ENCODE measurements at regions not wholly inside any gene's neighbourhood (a gene's known extent, or its start where the extent isn't known, plus 50 kb on each side); places are given as distances from the start of the nearest gene placed in this dataset.

DNA sequence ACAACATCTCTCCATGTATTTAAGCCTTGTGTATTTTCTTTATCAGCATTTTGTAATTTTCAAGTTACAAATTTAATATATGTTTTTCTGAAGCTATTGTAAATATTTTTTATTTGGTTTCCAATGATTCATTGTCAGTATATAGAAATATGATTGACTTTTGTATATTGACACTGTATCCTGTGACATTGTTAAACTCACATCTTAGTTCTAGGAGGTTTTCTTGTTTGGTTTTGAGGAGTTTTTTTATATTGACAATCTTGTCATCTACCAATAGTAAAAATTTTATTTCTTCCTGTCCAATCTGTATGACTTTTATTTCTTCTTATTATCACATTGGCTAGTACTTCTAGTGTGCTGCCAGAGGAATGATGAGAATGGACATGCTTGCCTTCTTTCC lies 393.7 kb downstream of the GPAM start:
- POLR2A ChIA-PET, result no interaction called here
- Mint-ChIP-seq H3K4me3 (no peak overlapping the region), H3K9me3 (peaks cover 6% of the 10 kb centered on the region), H3K4me1 (peaks cover 12% of the 10 kb centered on the region), H3K27ac (no peak overlapping the region), H3K36me3 (no peaks in the 10 kb centered on the region), H3K27me3 (ENCODE audit: low read depth) (no peaks in the 10 kb centered on the region)
- ATAC-seq (no peak), DNase-seq (ENCODE audit: low spot score) (no peak)
- TF ChIP-seq CBFB (CRISPR knock-in tag; IDR thresholded peaks at IDR 0.05; ENCODE audit: low read depth), result no peak
- TF ChIP-seq, protein P1, sequence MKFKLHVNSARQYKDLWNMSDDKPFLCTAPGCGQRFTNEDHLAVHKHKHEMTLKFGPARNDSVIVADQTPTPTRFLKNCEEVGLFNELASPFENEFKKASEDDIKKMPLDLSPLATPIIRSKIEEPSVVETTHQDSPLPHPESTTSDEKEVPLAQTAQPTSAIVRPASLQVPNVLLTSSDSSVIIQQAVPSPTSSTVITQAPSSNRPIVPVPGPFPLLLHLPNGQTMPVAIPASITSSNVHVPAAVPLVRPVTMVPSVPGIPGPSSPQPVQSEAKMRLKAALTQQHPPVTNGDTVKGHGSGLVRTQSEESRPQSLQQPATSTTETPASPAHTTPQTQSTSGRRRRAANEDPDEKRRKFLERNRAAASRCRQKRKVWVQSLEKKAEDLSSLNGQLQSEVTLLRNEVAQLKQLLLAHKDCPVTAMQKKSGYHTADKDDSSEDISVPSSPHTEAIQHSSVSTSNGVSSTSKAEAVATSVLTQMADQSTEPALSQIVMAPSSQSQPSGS (CRISPR knock-in tag; IDR thresholded peaks at IDR 0.05; ENCODE audit: borderline replicate concordance, low read depth), result no peak
- TF ChIP-seq, protein P2, sequence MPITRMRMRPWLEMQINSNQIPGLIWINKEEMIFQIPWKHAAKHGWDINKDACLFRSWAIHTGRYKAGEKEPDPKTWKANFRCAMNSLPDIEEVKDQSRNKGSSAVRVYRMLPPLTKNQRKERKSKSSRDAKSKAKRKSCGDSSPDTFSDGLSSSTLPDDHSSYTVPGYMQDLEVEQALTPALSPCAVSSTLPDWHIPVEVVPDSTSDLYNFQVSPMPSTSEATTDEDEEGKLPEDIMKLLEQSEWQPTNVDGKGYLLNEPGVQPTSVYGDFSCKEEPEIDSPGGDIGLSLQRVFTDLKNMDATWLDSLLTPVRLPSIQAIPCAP (CRISPR knock-in tag; IDR thresholded peaks at IDR 0.05), result no peak
- TF ChIP-seq SP1 (CRISPR knock-in tag; conservative IDR thresholded peaks at IDR 0.05), result no peak
- TF ChIP-seq, protein P3, sequence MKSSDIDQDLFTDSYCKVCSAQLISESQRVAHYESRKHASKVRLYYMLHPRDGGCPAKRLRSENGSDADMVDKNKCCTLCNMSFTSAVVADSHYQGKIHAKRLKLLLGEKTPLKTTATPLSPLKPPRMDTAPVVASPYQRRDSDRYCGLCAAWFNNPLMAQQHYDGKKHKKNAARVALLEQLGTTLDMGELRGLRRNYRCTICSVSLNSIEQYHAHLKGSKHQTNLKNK (CRISPR knock-in tag; IDR thresholded peaks at IDR 0.05), result no peak
- TF ChIP-seq ZNF232 (CRISPR knock-in tag; IDR thresholded peaks at IDR 0.05), result no peak
- TF ChIP-seq, protein P4, sequence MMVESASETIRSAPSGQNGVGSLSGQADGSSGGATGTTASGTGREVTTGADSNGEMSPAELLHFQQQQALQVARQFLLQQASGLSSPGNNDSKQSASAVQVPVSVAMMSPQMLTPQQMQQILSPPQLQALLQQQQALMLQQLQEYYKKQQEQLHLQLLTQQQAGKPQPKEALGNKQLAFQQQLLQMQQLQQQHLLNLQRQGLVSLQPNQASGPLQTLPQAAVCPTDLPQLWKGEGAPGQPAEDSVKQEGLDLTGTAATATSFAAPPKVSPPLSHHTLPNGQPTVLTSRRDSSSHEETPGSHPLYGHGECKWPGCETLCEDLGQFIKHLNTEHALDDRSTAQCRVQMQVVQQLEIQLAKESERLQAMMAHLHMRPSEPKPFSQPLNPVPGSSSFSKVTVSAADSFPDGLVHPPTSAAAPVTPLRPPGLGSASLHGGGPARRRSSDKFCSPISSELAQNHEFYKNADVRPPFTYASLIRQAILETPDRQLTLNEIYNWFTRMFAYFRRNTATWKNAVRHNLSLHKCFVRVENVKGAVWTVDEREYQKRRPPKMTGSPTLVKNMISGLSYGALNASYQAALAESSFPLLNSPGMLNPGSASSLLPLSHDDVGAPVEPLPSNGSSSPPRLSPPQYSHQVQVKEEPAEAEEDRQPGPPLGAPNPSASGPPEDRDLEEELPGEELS (CRISPR knock-in tag; IDR thresholded peaks at IDR 0.05), result no peak
- no peak for TF ChIP-seq SMAD3 (CRISPR knock-in tag; IDR thresholded peaks at IDR 0.05; ENCODE audit: borderline replicate concordance)
- TF ChIP-seq, protein P5, sequence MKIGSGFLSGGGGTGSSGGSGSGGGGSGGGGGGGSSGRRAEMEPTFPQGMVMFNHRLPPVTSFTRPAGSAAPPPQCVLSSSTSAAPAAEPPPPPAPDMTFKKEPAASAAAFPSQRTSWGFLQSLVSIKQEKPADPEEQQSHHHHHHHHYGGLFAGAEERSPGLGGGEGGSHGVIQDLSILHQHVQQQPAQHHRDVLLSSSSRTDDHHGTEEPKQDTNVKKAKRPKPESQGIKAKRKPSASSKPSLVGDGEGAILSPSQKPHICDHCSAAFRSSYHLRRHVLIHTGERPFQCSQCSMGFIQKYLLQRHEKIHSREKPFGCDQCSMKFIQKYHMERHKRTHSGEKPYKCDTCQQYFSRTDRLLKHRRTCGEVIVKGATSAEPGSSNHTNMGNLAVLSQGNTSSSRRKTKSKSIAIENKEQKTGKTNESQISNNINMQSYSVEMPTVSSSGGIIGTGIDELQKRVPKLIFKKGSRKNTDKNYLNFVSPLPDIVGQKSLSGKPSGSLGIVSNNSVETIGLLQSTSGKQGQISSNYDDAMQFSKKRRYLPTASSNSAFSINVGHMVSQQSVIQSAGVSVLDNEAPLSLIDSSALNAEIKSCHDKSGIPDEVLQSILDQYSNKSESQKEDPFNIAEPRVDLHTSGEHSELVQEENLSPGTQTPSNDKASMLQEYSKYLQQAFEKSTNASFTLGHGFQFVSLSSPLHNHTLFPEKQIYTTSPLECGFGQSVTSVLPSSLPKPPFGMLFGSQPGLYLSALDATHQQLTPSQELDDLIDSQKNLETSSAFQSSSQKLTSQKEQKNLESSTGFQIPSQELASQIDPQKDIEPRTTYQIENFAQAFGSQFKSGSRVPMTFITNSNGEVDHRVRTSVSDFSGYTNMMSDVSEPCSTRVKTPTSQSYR (CRISPR knock-in tag; IDR thresholded peaks at IDR 0.05), result no peak
- TF ChIP-seq JUN (CRISPR knock-in tag; IDR thresholded peaks at IDR 0.05), result no peak
- TF ChIP-seq, protein P6, sequence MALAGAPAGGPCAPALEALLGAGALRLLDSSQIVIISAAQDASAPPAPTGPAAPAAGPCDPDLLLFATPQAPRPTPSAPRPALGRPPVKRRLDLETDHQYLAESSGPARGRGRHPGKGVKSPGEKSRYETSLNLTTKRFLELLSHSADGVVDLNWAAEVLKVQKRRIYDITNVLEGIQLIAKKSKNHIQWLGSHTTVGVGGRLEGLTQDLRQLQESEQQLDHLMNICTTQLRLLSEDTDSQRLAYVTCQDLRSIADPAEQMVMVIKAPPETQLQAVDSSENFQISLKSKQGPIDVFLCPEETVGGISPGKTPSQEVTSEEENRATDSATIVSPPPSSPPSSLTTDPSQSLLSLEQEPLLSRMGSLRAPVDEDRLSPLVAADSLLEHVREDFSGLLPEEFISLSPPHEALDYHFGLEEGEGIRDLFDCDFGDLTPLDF (CRISPR knock-in tag; IDR thresholded peaks at IDR 0.05), result no peak
- TF ChIP-seq, protein P7, sequence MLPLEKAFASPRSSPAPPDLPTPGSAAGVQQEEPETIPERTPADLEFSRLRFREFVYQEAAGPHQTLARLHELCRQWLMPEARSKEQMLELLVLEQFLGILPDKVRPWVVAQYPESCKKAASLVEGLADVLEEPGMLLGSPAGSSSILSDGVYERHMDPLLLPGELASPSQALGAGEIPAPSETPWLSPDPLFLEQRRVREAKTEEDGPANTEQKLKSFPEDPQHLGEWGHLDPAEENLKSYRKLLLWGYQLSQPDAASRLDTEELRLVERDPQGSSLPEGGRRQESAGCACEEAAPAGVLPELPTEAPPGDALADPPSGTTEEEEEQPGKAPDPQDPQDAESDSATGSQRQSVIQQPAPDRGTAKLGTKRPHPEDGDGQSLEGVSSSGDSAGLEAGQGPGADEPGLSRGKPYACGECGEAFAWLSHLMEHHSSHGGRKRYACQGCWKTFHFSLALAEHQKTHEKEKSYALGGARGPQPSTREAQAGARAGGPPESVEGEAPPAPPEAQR (CRISPR knock-in tag; IDR thresholded peaks at IDR 0.05), result no peak
- TF ChIP-seq, protein P8, sequence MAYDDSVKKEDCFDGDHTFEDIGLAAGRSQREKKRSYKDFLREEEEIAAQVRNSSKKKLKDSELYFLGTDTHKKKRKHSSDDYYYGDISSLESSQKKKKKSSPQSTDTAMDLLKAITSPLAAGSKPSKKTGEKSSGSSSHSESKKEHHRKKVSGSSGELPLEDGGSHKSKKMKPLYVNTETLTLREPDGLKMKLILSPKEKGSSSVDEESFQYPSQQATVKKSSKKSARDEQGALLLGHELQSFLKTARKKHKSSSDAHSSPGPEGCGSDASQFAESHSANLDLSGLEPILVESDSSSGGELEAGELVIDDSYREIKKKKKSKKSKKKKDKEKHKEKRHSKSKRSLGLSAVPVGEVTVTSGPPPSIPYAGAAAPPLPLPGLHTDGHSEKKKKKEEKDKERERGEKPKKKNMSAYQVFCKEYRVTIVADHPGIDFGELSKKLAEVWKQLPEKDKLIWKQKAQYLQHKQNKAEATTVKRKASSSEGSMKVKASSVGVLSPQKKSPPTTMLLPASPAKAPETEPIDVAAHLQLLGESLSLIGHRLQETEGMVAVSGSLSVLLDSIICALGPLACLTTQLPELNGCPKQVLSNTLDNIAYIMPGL (CRISPR knock-in tag; IDR thresholded peaks at IDR 0.05), result no peak
- TF ChIP-seq, protein P9, sequence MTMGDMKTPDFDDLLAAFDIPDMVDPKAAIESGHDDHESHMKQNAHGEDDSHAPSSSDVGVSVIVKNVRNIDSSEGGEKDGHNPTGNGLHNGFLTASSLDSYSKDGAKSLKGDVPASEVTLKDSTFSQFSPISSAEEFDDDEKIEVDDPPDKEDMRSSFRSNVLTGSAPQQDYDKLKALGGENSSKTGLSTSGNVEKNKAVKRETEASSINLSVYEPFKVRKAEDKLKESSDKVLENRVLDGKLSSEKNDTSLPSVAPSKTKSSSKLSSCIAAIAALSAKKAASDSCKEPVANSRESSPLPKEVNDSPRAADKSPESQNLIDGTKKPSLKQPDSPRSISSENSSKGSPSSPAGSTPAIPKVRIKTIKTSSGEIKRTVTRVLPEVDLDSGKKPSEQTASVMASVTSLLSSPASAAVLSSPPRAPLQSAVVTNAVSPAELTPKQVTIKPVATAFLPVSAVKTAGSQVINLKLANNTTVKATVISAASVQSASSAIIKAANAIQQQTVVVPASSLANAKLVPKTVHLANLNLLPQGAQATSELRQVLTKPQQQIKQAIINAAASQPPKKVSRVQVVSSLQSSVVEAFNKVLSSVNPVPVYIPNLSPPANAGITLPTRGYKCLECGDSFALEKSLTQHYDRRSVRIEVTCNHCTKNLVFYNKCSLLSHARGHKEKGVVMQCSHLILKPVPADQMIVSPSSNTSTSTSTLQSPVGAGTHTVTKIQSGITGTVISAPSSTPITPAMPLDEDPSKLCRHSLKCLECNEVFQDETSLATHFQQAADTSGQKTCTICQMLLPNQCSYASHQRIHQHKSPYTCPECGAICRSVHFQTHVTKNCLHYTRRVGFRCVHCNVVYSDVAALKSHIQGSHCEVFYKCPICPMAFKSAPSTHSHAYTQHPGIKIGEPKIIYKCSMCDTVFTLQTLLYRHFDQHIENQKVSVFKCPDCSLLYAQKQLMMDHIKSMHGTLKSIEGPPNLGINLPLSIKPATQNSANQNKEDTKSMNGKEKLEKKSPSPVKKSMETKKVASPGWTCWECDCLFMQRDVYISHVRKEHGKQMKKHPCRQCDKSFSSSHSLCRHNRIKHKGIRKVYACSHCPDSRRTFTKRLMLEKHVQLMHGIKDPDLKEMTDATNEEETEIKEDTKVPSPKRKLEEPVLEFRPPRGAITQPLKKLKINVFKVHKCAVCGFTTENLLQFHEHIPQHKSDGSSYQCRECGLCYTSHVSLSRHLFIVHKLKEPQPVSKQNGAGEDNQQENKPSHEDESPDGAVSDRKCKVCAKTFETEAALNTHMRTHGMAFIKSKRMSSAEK (CRISPR knock-in tag; IDR thresholded peaks at IDR 0.05; ENCODE audit: borderline replicate concordance), result no peak
- no peak for TF ChIP-seq MXD4 (CRISPR knock-in tag; IDR thresholded peaks at IDR 0.05; ENCODE audit: borderline replicate concordance)
- TF ChIP-seq, protein P10, sequence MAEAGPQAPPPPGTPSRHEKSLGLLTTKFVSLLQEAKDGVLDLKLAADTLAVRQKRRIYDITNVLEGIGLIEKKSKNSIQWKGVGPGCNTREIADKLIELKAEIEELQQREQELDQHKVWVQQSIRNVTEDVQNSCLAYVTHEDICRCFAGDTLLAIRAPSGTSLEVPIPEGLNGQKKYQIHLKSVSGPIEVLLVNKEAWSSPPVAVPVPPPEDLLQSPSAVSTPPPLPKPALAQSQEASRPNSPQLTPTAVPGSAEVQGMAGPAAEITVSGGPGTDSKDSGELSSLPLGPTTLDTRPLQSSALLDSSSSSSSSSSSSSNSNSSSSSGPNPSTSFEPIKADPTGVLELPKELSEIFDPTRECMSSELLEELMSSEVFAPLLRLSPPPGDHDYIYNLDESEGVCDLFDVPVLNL (CRISPR knock-in tag; IDR thresholded peaks at IDR 0.05; ENCODE audit: borderline replicate concordance, low read depth), result no peak
- TF ChIP-seq TEAD4 (CRISPR knock-in tag; IDR thresholded peaks at IDR 0.05), result no peak
- no peak for TF ChIP-seq NFE2L1 (CRISPR knock-in tag; IDR thresholded peaks at IDR 0.05)
- CTCF ChIA-PET, result no interaction called here

All from WTC11 (cell line).